ENCODE measurements at regions not wholly inside any gene's neighbourhood (a gene's known extent, or its start where the extent isn't known, plus 50 kb on each side); places are given as distances from the start of the nearest gene placed in this dataset.

GRCh38 chr4:41325901-41326300 lies 69.2 kb downstream of the UCHL1 start:
- no peak for TF ChIP-seq CTCF (IDR thresholded peaks at IDR 0.05)
- TF ChIP-seq POLR2A (IDR thresholded peaks at IDR 0.05; ENCODE audit: low read depth): no peak
- no peak for TF ChIP-seq EP300 (IDR thresholded peaks at IDR 0.05)

Measured in esophagus muscularis mucosa (tissue), 4 donors.